Naive thymus-derived CD4-positive, alpha-beta T cell (primary cell): ENCODE measurements at regions not wholly inside any gene's neighbourhood (a gene's known extent, or its start where the extent isn't known, plus 50 kb on each side); places are given as distances from the start of the nearest gene placed in this dataset.

Experiments used
- ATAC-seq: fragments of 150-1000 bp; cut with Tn5 transposase; 2 replicates; pipeline ENCODE4 v1.10.0; 2021; ENCODE audit warnings: mild to moderate bottlenecking, moderate library complexity
- CTCF ChIA-PET: fragments of 350-600 bp; sonication (Branson Sonifier 250); formaldehyde crosslinking; loops from one replicate; lab custom pipeline; 2021; ENCODE audit warnings: antibody characterized with exemption; lab: Charles Lee
- POLR2A ChIA-PET: fragments of 350-600 bp; sonication (Branson Sonifier 250); formaldehyde crosslinking; loops from one replicate; lab custom pipeline; 2021; ENCODE audit warnings: antibody characterized with exemption, inconsistent platforms; lab: Charles Lee
- DNase-seq, 9 donors: peaks; one replicate each; pipeline versions ENCODE4 v3.0.0 to v3.0.0-alpha.2; 2020 to 2022; ENCODE audit warnings: mixed read lengths in 1 of 9
- H3K27ac ChIP-seq: one replicate; pipeline ENCODE4 v1.7.0; 2013; ENCODE audit warnings: mild to moderate bottlenecking, low read depth, low read length, moderate library complexity
- H3K27me3 ChIP-seq, 2 donors: one replicate each; pipeline ENCODE4 v1.7.0; 2013; ENCODE audit warnings: low read length in 2 of 2, mild to moderate bottlenecking in 2 of 2, moderate library complexity in 2 of 2; ENCODE audit not compliant: control insufficient read depth in 2 of 2, insufficient read depth in 2 of 2
- H3K36me3 ChIP-seq, 3 experiments: 1 replicate in 2 of 3; 2 replicates in 1 of 3; pipeline ENCODE4 v1.7.0; 2013; ENCODE audit warnings: low read length in 3 of 3, mild to moderate bottlenecking in 3 of 3, moderate library complexity in 1 of 3; ENCODE audit not compliant: insufficient read depth in 3 of 3, control insufficient read depth in 2 of 3
- H3K4me1 ChIP-seq, 2 donors: one replicate each; pipeline ENCODE4 v1.7.0; 2013; ENCODE audit warnings: low read length in 2 of 2, mild to moderate bottlenecking in 2 of 2, moderate library complexity in 1 of 2; ENCODE audit not compliant: control insufficient read depth in 2 of 2, insufficient read depth in 2 of 2
- H3K4me3 ChIP-seq: 2 replicates; pipeline ENCODE4 v1.7.0; 2013; ENCODE audit warnings: mild to moderate bottlenecking, low read length
- H3K9me3 ChIP-seq, 3 experiments: 1 replicate in 2 of 3; 2 replicates in 1 of 3; pipeline ENCODE4 v1.7.0; 2013; ENCODE audit warnings: low read length in 3 of 3; ENCODE audit not compliant: control insufficient read depth in 2 of 3
- H3K27ac Mint-ChIP-seq, 9 donors: one replicate each; pipeline ENCODE4 v1.8.0; 2020 to 2022; ENCODE audit warnings: mixed read lengths in 9 of 9, mild to moderate bottlenecking in 8 of 9, moderate library complexity in 5 of 9, inconsistent platforms in 2 of 9
- H3K27me3 Mint-ChIP-seq, 5 donors: one replicate each; pipeline ENCODE4 v1.8.0; 2021 to 2022; ENCODE audit warnings: mixed read lengths in 5 of 5, mild to moderate bottlenecking in 1 of 5
- H3K36me3 Mint-ChIP-seq, 5 donors: one replicate each; pipeline ENCODE4 v1.8.0; 2020 to 2022; ENCODE audit warnings: mixed read lengths in 5 of 5, mild to moderate bottlenecking in 3 of 5, inconsistent platforms in 1 of 5
- H3K4me1 Mint-ChIP-seq, 7 donors: one replicate each; pipeline ENCODE4 v1.8.0; 2020 to 2022; ENCODE audit warnings: mixed read lengths in 7 of 7, mild to moderate bottlenecking in 3 of 7, inconsistent platforms in 1 of 7
- H3K4me3 Mint-ChIP-seq, 10 donors: one replicate each; pipeline ENCODE4 v1.8.0; 2020 to 2022; ENCODE audit warnings: mild to moderate bottlenecking in 10 of 10, mixed read lengths in 10 of 10, moderate library complexity in 6 of 10, inconsistent platforms in 2 of 10
- H3K9me3 Mint-ChIP-seq, 11 donors: one replicate each; pipeline ENCODE4 v1.8.0; 2020 to 2022; ENCODE audit warnings: mixed read lengths in 11 of 11, mild to moderate bottlenecking in 4 of 11, inconsistent platforms in 1 of 11, moderate library complexity in 1 of 11
- intact Hi-C, 2 donors: fragments of 100-400 bp; cut with micrococcal nuclease; formaldehyde crosslinking; loops; one replicate each; pipeline ENCODE4 v1.15.1; 2023

- H3K27me3 Mint-ChIP-seq, result peaks cover 0 to 21% (median 13%) of the 10 kb centered on the region in 5 donors
- Histone ChIP-seq H3K27ac (no peak overlapping the region), H3K4me3 (no peak overlapping the region), H3K36me3 (no peaks in the 10 kb centered on the region), H3K27me3 (no peaks in the 10 kb centered on the region), H3K4me1 (no peaks in the 10 kb centered on the region), H3K9me3 (no peaks in the 10 kb centered on the region)
- H3K36me3 Mint-ChIP-seq, result peaks cover 0 to 60% (median 4%) of the 10 kb centered on the region in 5 donors
- ChIA-PET CTCF (no interaction called here), POLR2A (no interaction called here)
- no peak for ATAC-seq
- DNase-seq, result no peak
- H3K9me3 Mint-ChIP-seq, result peaks cover 0 to 11% (median 0%) of the 10 kb centered on the region in 11 donors
- H3K4me3 Mint-ChIP-seq, result no peak overlapping the region
- intact Hi-C loops, result no loop called here
- peaks cover 0 to 43% (median 6%) of the 10 kb centered on the region in 7 donors for H3K4me1 Mint-ChIP-seq
- H3K27ac Mint-ChIP-seq, result no peak overlapping the region
Measured at GRCh38 chr9:91118704-91119025, 243.1 kb downstream of the AUH start.

DNA sequence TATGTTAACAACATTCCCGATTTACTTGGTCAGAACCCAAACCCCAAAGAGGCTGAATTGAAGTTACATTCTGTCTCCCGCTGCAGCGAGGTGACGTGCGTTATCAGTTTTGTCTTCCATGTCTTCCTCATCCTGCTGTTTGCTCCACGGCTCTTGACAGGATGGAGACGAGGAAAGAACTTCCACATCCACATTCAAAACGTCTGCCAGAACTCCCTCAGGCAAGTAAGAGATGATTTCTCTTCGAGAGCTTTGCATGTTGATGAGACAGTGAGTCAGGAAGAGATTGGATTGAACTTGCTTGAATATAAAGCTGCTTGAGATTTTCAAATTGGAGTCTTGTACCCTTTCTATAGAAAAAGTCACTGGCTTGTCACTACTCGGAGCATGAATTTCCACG lies 242.6 kb downstream of the AUH start:
- H3K4me1 Mint-ChIP-seq, result peaks cover 0 to 43% (median 6%) of the 10 kb centered on the region in 7 donors
- H3K27me3 Mint-ChIP-seq, result peaks cover 0 to 21% (median 13%) of the 10 kb centered on the region in 5 donors
- Histone ChIP-seq H3K27ac (no peak overlapping the region), H3K27me3 (no peaks in the 10 kb centered on the region), H3K36me3 (no peaks in the 10 kb centered on the region), H3K4me3 (no peak overlapping the region), H3K9me3 (no peaks in the 10 kb centered on the region), H3K4me1 (no peaks in the 10 kb centered on the region)
- ChIA-PET POLR2A (no interaction called here), CTCF (no interaction called here)
- no peak overlapping the region for H3K4me3 Mint-ChIP-seq
- peaks cover 0 to 59% (median 4%) of the 10 kb centered on the region in 5 donors for H3K36me3 Mint-ChIP-seq
- H3K27ac Mint-ChIP-seq, result peak overlapping the region in 1 of 9 donors; percentile 13
- no peak for DNase-seq
- intact Hi-C loops, result no loop called here
- ATAC-seq, result no peak
- peaks cover 0 to 13% (median 0%) of the 10 kb centered on the region in 11 donors for H3K9me3 Mint-ChIP-seq

- intact Hi-C loops, result no loop called here
- peaks cover 0 to 42% (median 6%) of the 10 kb centered on the region in 7 donors for H3K4me1 Mint-ChIP-seq
- Histone ChIP-seq H3K9me3 (no peaks in the 10 kb centered on the region), H3K36me3 (no peaks in the 10 kb centered on the region), H3K4me3 (no peak overlapping the region), H3K27me3 (no peaks in the 10 kb centered on the region), H3K4me1 (no peaks in the 10 kb centered on the region), H3K27ac (no peak overlapping the region)
- H3K9me3 Mint-ChIP-seq, result peaks cover 0 to 17% (median 2%) of the 10 kb centered on the region in 11 donors
- H3K27me3 Mint-ChIP-seq, result peaks cover 0 to 21% (median 13%) of the 10 kb centered on the region in 5 donors
- H3K36me3 Mint-ChIP-seq, result peaks cover 0 to 58% (median 4%) of the 10 kb centered on the region in 5 donors
- no peak overlapping the region for H3K4me3 Mint-ChIP-seq
- ATAC-seq (no peak), DNase-seq (no peak)
- ChIA-PET POLR2A (no interaction called here), CTCF (no interaction called here)
- H3K27ac Mint-ChIP-seq, result no peak overlapping the region
Measured at GRCh38 chr9:91119679-91120078, 242.0 kb downstream of the AUH start.

- no peak overlapping the region for H3K27ac ChIP-seq
- Mint-ChIP-seq H3K4me3 (no peak overlapping the region), H3K9me3 (peaks cover 0 to 20% (median 2%) of the 10 kb centered on the region in 11 donors), H3K27ac (no peak overlapping the region), H3K27me3 (peaks cover 0 to 21% (median 13%) of the 10 kb centered on the region in 5 donors), H3K36me3 (peaks cover 0 to 59% (median 4%) of the 10 kb centered on the region in 5 donors), H3K4me1 (peaks cover 0 to 40% (median 6%) of the 10 kb centered on the region in 7 donors)
- intact Hi-C loops, result no loop called here
- no peaks in the 10 kb centered on the region for H3K4me1 ChIP-seq
- POLR2A ChIA-PET, result no interaction called here
- no peak overlapping the region for H3K4me3 ChIP-seq
- no peaks in the 10 kb centered on the region for H3K9me3 ChIP-seq
- no peaks in the 10 kb centered on the region for H3K27me3 ChIP-seq
- CTCF ChIA-PET, result no interaction called here
- H3K36me3 ChIP-seq, result no peaks in the 10 kb centered on the region
- no peak for DNase-seq
- ATAC-seq, result no peak
Measured at GRCh38 chr9:91120200-91120599, 241.5 kb downstream of the AUH start.

DNA sequence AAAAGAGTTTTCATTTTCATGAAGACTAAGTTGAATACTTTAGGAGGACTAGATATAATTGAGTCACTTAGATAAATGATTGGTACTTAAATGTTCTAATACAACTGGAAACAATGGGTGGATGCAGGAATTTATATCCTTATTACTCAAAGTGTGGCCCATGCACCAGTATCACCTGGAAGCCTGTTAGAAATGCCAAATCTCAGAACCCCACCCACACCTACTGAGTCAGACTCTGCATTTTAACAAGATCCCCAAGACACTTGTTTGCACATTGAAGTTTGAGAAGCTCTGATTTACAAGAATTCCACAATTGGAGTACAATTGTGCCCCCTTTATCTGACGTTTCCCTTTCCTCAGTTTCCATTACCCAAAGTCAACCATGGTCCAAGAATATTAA lies 239.0 kb downstream of the AUH start:
- ChIA-PET CTCF (no interaction called here), POLR2A (no interaction called here)
- Mint-ChIP-seq H3K27ac (no peak overlapping the region), H3K9me3 (peaks cover 0 to 24% (median 3%) of the 10 kb centered on the region in 11 donors), H3K4me3 (no peak overlapping the region), H3K36me3 (peaks cover 0 to 64% (median 4%) of the 10 kb centered on the region in 5 donors), H3K27me3 (peaks cover 0 to 19% (median 9%) of the 10 kb centered on the region in 5 donors), H3K4me1 (peaks cover 0 to 28% (median 6%) of the 10 kb centered on the region in 7 donors)
- ATAC-seq (no peak), DNase-seq (no peak)
- H3K27me3 ChIP-seq, result no peaks in the 10 kb centered on the region
- H3K4me1 ChIP-seq, result no peaks in the 10 kb centered on the region
- H3K27ac ChIP-seq, result no peak overlapping the region
- no peak overlapping the region for H3K4me3 ChIP-seq
- no peaks in the 10 kb centered on the region for H3K36me3 ChIP-seq
- no peaks in the 10 kb centered on the region for H3K9me3 ChIP-seq
- intact Hi-C loops, result loop anchor here in 1 of 2 donors (1.0 kb wide), 1 partner anchor 9 kb away; no protein-coding TSS in a partner anchor

- CTCF ChIA-PET, result no interaction called here
- ATAC-seq, result no peak
- Histone ChIP-seq H3K36me3 (no peaks in the 10 kb centered on the region), H3K4me3 (no peak overlapping the region), H3K27me3 (no peaks in the 10 kb centered on the region), H3K27ac (no peak overlapping the region), H3K4me1 (peaks cover 0 to 6% of the 10 kb centered on the region in 2 donors), H3K9me3 (no peaks in the 10 kb centered on the region)
- DNase-seq, result no peak
- intact Hi-C loops, result no loop called here
- Mint-ChIP-seq H3K27me3 (no peaks in the 10 kb centered on the region), H3K9me3 (peaks cover 0 to 22% (median 3%) of the 10 kb centered on the region in 11 donors), H3K4me1 (peaks cover 0 to 37% (median 4%) of the 10 kb centered on the region in 7 donors), H3K27ac (peak overlapping the region in 1 of 9 donors; percentile 53), H3K36me3 (peaks cover 0 to 70% (median 0%) of the 10 kb centered on the region in 5 donors), H3K4me3 (no peak overlapping the region)
- POLR2A ChIA-PET, result no interaction called here
Measured at GRCh38 chr9:91126761-91127445, 234.8 kb downstream of the AUH start.

DNA sequence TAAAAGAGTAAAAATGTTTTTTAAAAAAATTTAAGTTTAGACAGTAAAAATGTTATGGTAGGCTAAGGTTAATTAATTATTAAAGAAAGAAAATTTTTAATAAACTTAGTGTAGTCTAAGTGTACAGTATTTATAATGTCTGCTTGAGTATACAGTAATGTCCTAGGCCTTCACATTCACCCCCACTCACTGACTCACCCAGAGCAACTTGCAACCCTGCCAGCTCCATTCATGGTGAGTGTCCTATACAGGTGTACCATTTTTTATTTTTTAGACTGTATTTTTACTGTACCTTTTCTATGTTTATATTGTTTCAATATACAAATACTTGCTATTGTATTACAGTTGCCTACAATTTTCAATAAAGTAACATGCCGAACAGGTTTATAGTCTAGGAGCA lies 234.1 kb downstream of the AUH start:
- no peaks in the 10 kb centered on the region for H3K27me3 Mint-ChIP-seq
- H3K4me3 Mint-ChIP-seq, result no peak overlapping the region
- H3K27ac ChIP-seq, result no peak overlapping the region
- H3K27me3 ChIP-seq, result no peaks in the 10 kb centered on the region
- no peak overlapping the region for H3K27ac Mint-ChIP-seq
- H3K9me3 Mint-ChIP-seq, result peaks cover 0 to 21% (median 3%) of the 10 kb centered on the region in 11 donors
- intact Hi-C loops, result no loop called here
- no peaks in the 10 kb centered on the region for H3K36me3 ChIP-seq
- DNase-seq (no peak), ATAC-seq (no peak)
- H3K36me3 Mint-ChIP-seq, result peaks cover 0 to 66% (median 0%) of the 10 kb centered on the region in 5 donors
- ChIA-PET POLR2A (no interaction called here), CTCF (no interaction called here)
- H3K4me3 ChIP-seq, result no peak overlapping the region
- H3K4me1 Mint-ChIP-seq, result peaks cover 0 to 39% (median 4%) of the 10 kb centered on the region in 7 donors
- no peaks in the 10 kb centered on the region for H3K9me3 ChIP-seq
- peaks cover 0 to 6% of the 10 kb centered on the region in 2 donors for H3K4me1 ChIP-seq
